CD4-positive, alpha-beta T cell treated with Interleukin-12 subunit alpha and Interleukin-12 subunit beta, for 1 hour (primary cell): ENCODE measurements at regions not wholly inside any gene's neighbourhood (a gene's known extent, or its start where the extent isn't known, plus 50 kb on each side); places are given as distances from the start of the nearest gene placed in this dataset.
"Not testable (repeated sequence)": the region's sequence is repeated elsewhere in the genome, so short reads cannot be mapped to it uniquely, and the experiment has no call there.

ENCODE experiments used
- DNase-seq: peaks from one replicate; pipeline ENCODE4 v3.0.0-alpha.2; 2020

DNA sequence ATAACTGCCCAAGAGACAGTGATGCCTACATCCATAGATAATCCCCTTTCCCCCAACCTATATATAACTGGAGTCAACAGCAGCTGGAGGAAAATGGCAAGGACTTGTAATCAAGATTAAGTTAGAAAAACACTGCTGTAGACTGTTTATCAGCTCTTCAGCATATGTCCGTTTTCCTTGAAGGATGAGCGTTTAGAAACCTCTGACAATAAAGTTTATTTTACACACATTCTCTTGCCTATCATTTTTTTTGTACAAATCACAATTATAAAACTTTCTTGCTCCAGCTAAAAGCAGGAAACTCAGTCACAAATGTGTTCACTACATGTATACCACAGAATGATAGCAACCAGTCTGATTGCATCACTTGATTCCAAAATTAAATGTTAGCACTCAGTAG is 50.8 kb downstream of the PPIAL4G start:
- DNase-seq, result not testable (repeated sequence)

DNA sequence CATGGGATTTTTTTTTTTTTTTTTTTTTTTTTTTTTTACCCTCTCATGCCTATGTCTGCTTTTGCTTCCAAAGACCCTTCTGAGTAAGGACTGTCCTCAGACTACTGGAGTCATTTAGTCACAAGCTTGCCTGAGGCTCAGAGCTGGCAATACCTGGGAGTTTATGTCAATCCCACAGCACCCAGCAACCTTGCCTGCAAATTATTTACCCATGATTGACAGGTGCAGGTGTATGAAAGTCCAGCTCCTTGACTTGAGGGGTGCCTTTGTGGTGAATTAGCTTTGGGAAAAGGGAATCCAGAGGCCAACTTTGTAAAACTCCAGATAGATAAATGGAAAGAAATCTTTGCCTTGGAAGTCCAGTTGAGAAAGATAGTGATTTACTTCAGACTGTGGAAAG is 53.2 kb downstream of the PPIAL4G start:
- DNase-seq, result not testable (repeated sequence)

- not testable (repeated sequence) for DNase-seq
Measured at GRCh38 chr1:148426940-148427611, 56.0 kb downstream of the PPIAL4G start.

DNA sequence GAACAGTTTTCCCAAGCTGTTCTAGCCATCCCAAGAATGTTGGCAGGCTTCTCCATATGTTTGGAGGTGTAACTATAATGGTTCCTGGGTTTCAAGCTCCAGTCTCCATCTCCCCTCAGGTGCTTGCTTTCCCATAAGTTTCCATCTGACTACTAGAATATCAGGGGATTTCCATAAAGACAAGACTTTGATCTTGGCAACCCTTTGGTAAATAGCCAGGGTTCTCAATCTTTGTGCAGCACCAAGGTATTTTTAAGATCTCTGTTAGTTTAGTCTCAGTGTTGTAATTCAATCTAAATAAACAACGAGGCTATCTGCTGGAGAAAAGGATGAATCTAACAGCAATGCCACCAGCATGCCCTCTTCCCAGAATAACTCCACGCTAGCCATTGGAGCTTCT is 56.7 kb downstream of the PPIAL4G start:
- not testable (repeated sequence) for DNase-seq

- DNase-seq, result not testable (repeated sequence)
Measured at GRCh38 chr1:148424143-148425003, 58.7 kb downstream of the PPIAL4G start.

DNA sequence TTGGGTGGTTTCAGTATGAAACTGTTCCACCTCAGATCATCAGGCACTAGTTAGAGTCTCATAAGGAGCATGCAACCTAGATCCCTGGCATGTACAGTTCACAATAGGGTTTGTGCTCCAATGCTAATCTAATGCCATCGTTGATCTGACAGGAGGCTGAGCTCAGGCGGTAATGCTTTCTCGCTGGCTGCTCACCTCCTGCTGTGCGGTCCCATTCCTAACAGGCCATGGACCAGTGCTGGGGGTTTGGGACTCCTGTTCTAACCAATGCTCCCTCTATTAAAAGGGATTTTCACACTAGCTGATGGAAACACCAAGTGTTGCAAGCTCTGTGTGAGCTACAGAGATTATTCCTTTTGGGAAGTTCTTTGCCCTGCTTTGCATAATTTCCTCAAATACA is 60.2 kb downstream of the PPIAL4G start:
- not testable (repeated sequence) for DNase-seq

DNA sequence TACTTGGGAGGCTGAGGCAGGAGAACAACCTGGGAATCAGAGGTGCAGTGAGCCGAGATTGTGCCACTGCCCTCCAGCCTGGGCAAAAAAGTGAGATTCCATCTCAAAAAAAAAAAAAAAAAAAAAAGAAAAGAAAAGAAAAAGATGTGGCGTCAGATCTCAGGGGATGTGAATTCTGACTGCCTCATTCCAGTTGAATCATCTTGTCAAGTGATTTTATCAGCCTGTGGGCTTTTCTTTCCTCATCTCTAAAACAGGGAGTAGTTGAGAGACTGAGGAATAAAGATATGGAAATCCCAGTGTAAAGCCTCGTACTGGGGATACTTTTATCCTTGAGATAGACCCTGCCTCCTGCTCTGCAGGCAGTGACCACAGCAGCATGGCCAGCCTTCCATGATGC is 65.9 kb downstream of the PPIAL4G start:
- DNase-seq, result not testable (repeated sequence)

DNA sequence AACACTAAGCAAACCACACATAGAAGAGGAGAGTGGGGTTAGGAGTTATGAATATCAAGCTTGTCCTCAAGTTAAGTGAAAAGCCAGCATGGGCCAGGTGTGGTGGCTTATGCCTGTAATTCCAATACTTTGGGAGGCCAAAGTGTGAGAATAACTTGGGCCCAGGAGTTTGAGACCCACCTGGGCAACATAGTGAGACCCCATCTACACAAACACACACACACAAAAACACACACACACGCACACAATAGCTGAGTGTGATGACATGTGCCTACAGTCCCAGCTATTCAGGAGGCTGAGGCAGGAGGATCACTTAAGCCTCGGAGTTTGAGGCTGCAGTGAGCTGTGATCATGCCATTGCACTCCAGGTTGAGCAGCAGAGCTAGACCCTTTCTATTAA is 69.7 kb downstream of the PPIAL4G start:
- not testable (repeated sequence) for DNase-seq

DNA sequence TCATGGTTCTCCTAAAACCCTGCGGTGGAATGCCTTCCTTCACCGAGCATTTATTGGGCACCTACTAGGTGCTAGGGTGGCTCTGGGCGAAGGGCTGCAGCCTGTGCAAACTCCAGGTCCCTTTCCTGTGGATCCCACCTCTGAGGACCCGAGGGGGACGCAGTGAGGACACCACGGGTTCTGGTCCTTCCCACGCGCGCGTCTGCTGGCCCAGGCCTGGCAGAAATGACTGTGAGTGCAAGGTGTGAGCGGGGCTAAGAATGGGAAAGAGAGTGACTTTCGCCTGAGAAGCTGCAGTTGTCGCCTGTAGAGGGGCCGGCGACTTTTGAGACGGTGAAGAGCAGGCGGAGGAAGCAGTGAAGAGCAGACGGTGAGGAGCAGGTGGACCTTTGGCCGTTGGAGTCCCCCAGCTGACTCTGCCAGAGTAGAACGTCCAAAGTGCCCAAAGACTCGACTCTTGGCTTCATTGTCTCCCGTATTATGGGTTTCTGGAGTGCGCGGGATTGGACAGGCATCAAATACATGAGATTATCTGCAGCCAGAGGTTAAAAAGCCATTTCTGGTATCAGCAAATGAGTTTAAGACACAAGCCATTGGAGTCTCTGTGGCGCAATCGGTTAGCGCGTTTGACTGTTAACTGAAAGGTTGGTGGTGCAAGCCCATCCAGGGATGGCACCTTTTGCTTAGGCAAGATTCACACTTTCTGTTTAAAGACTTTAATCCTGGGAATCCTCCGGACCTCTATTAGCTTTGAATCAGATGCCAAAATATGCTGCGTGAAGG is 78.1 kb downstream of the PPIAL4G start:
- DNase-seq, result not testable (repeated sequence)

DNA sequence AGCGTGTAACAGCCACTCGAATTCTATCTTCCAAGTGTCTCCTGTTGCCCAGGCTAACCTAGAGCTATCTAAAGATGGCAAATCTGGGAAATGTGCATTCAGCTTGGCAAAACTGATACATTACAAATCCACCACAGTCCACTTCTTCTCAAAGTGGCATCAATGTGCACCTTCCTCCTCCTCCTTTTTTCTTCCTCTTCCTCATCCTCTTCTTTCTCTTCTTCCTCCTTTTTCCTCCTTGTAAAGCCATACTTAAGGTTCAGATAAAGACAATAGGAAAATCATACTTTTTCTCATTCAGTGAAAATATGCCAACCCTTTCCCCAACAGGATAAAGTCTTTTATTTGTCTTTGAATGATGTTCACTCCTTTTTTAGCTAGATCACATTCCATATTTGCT is 79.2 kb downstream of the PPIAL4G start:
- not testable (repeated sequence) for DNase-seq

DNA sequence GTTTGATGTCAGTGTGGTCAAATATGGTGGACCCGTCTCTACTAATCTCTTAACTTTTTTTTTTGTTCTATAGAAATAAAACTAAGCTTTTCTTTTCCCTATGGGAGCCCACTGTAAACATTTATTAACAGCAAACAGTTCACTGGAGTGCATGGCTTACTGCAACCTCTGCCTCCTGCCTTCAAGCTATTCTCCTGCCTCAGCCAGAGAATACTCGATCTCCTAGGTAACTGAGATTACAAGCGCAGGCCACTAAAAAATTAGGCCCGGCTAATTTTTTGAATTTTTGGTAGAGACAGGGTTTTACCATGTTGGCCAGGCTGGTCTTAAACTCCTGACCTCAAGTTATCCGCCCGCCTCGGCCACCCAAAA is 80.0 kb downstream of the PPIAL4G start:
- not testable (repeated sequence) for DNase-seq

DNA sequence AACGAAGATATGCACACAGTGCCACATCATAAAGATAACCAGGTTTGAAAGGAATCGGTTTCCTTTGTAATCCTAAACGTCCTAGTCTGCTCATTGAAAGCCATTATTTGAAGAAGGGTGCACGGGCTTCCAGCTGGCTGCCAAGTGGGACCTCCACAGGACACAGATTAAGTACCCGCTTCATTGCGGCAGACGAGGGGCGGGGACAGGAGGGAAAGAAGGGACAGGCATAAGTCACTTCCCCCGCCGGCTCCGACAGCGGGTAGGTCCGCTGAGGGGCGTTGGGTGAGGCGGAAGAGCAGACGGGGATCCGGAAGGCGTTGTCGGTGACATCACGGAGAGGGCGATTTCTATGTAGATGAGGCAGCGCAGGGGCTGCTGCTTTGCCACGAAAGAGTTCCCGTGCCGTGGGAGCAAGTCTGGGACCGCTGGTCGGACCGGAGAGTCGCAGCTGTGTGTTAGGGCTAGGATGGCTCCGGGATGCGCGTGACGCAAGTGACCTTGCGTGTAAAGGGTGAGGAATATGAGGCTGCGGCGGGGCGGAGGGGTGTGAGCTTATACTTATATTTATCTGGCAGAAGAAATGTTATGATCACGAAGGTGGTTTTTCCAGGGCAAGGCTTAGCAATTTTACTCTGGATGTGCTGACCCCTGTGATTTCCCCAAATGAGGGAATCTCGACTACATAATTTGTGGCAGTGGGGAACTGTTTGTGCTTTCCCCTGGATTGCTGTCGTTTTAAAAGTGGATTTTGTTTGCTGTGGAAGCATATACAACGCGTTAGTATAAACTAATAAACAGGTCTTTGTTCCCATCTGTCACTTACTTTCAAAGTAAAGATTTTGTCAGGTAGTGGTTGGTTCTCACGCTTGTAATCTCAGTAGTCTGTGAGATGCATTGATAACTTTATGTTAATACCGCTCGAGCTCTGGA is 80.7 kb downstream of the PPIAL4G start:
- DNase-seq, result peak; percentile 88

GRCh38 chr1:148397516-148397915 is 85.6 kb downstream of the PPIAL4G start:
- DNase-seq, result peak; percentile 19

- DNase-seq, result not testable (repeated sequence)
Measured at GRCh38 chr1:148392505-148392904, 90.6 kb downstream of the PPIAL4G start.

DNA sequence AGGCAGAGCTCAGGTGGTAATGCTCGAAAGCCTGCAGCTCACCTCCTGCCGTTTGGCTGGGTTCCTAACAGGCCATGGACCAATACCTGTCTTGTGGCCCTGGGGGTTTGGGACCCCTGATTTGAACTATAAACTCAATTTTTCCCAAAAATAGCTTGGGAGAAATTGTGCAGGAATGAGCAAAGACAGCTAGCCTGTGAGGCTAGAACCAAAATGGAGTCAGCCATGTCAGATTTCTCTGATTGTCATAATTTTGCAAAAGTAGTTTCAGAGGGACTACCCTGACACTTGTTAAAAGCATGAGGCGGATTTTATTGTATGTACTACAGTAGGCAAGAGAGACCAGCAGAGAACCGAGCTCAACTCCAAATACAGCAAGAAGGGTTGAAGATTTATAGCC is 91.8 kb downstream of the PPIAL4G start:
- DNase-seq, result not testable (repeated sequence)

- no peak for DNase-seq
Measured at GRCh38 chr1:148389027-148389339, 94.1 kb downstream of the PPIAL4G start.

DNA sequence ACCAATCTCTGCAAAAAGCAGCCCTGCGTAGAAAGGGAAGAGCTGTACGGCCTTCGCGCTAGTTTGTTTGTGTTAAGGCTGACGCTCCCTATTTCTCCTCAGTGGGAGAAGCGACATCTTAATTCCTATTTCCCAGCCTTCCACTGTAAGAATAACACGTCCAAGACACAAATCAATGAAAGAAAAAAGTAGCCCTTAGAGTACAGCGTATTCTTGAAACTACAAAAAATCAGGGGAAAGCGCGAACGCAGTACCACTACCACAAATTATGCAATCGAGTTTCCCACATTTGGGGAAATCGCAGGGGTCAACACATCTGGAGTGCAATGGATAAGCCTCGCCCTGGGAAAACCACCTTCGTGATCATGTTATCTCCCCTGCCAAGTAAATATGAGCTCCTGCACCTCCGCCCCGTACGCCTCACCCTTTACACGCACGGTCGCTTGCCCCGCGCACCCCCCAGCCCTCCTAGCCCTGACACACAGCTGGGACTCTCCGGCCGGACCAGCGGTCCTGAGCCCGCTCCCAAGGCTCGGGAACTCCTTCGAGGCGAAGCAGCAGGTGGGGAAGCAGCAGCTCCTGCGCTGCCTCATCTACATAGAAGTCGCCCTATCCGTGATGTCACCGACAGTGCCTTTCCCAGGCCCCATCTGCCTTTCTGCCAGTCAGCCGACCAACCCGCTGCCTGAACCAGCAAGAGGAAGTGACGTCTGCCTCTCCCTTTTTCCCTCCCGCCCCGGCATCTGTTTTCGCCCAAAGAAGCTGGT is 94.7 kb downstream of the PPIAL4G start:
- peak; percentile 91 for DNase-seq

DNA sequence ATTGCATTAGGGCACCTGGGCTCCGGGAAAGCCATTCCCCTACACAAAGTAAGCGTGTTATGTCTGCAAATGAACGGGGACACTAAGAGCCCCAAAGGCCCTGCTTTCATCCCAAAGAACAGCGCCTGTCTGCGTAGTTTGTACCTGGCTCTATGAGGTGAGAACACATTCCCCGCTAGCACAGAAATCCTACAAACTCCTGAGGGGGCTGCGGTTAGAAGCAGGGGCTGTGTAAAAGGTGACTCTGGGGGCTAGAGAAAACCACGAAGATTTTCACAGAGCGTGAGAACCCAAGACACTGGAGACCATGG is 95.2 kb downstream of the PPIAL4G start:
- not testable (repeated sequence) for DNase-seq

DNA sequence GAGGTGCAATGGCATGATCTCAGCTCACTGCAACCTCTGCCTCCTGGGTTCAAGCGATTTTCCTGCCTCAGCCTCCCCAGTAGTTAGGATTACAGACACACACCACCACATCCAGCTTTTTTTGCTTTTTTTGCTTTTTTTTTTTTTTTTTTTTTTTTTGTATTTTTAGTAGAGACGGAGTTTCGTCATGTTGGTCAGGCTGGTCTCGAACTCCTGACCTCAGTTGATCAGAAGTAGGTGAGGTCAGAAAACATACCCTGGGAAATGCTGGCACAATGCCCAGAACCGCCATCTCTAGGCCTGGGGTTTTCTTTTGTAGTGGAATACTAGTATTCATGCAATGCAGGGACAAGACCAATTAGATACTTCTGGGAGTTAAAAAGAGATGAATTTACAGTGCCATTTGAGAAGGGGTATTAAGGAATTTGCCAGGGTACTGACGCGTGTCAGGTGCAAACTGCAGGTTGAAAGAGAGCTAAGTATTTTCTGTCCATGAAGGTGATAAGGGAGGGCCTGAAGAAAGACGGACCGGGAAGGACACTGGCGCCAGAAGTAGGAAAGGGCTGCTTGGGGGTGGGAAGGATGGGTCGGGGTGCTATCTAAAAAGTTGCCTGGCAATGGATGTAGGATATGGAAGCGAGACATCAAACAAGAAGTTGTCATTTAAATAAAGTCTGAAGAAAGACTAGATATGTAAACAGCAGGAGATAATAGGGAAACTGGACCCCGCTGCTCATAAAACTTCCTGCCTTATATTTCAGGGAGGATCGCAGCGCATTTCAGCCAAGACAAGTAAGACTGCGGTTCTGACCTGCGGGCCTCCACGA is 95.8 kb downstream of the PPIAL4G start:
- not testable (repeated sequence) for DNase-seq

DNA sequence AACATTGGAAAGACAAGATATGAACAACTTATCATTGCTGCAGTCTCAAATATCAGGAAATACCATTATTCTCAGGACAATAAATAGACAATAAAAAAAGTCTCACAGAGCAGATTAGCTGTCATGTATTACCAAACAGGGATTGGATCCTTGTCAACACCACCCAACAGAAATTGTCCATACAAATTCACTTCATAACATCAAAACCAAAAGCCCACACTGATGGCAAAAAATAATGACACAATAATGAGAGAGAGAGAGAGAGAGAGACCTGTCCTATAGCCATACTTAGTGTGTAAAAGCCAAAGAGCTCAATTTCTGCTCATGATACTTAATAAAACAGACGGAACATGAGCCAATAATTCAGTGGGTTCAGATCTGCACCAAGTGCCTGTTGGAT is 96.5 kb downstream of the PPIAL4G start:
- no peak for DNase-seq

- not testable (repeated sequence) for DNase-seq
Measured at GRCh38 chr1:148386031-148386398, 97.1 kb downstream of the PPIAL4G start.
